ENCODE measurements at regions not wholly inside any gene's neighbourhood (a gene's known extent, or its start where the extent isn't known, plus 50 kb on each side); places are given as distances from the start of the nearest gene placed in this dataset.

DNA sequence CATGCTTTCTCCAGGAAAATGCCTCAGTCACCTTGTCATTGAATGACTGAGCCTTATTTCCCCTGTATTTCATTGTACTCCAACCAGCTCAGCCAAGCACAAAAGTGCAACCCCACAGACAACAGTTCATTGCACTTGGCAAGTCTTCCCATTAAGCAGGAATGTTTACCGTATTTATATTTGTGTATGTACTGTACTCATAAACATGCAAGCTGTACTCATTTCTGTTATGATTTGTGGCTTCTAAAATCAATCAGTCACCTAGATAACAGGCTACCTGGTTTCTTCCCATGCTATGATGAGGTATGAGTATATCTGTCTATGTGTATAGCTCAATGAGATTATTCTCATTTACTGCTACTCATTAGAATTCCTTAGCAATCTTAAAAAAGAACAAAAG lies 505.5 kb upstream of the FAM98A start:
- TF ChIP-seq, protein P1, sequence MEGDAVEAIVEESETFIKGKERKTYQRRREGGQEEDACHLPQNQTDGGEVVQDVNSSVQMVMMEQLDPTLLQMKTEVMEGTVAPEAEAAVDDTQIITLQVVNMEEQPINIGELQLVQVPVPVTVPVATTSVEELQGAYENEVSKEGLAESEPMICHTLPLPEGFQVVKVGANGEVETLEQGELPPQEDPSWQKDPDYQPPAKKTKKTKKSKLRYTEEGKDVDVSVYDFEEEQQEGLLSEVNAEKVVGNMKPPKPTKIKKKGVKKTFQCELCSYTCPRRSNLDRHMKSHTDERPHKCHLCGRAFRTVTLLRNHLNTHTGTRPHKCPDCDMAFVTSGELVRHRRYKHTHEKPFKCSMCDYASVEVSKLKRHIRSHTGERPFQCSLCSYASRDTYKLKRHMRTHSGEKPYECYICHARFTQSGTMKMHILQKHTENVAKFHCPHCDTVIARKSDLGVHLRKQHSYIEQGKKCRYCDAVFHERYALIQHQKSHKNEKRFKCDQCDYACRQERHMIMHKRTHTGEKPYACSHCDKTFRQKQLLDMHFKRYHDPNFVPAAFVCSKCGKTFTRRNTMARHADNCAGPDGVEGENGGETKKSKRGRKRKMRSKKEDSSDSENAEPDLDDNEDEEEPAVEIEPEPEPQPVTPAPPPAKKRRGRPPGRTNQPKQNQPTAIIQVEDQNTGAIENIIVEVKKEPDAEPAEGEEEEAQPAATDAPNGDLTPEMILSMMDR (IDR thresholded peaks at IDR 0.05; ENCODE audit: extremely low read depth, missing control alignments), result no peak
- DNase-seq (ENCODE audit: low spot score), result no peak

- no peak for DNase-seq (ENCODE audit: low spot score)
- TF ChIP-seq, protein P1 (IDR thresholded peaks at IDR 0.05; ENCODE audit: extremely low read depth, missing control alignments), result no peak
Measured at GRCh38 chr2:34103437-34103836, 504.3 kb upstream of the FAM98A start.

GRCh38 chr2:34102339-34102738 lies 503.2 kb upstream of the FAM98A start:
- no peak for DNase-seq (ENCODE audit: low spot score)

GRCh38 chr2:34099377-34099776 lies 500.3 kb upstream of the FAM98A start:
- TF ChIP-seq, protein P1 (IDR thresholded peaks at IDR 0.05; ENCODE audit: extremely low read depth, missing control alignments), result no peak
- no peak for DNase-seq (ENCODE audit: low spot score)

More at GRCh38 chr2:34102339-34102738, 503.2 kb upstream of the FAM98A start:
- TF ChIP-seq, protein P1 (IDR thresholded peaks at IDR 0.05; ENCODE audit: extremely low read depth, missing control alignments), result no peak

- no peak for DNase-seq (ENCODE audit: low spot score)
- TF ChIP-seq, protein P1 (IDR thresholded peaks at IDR 0.05; ENCODE audit: extremely low read depth, missing control alignments), result no peak
Measured at GRCh38 chr2:34098256-34098655, 499.2 kb upstream of the FAM98A start.

GRCh38 chr2:34096562-34097171 lies 497.6 kb upstream of the FAM98A start:
- DNase-seq (ENCODE audit: low spot score), result peak; percentile 22
- TF ChIP-seq, protein P1 (IDR thresholded peaks at IDR 0.05; ENCODE audit: extremely low read depth, missing control alignments), result peak; percentile 50

GRCh38 chr2:34093790-34094189 lies 494.7 kb upstream of the FAM98A start:
- TF ChIP-seq, protein P1 (IDR thresholded peaks at IDR 0.05; ENCODE audit: extremely low read depth, missing control alignments), result no peak
- peak; percentile 2 for DNase-seq (ENCODE audit: low spot score)
